Urinary bladder (tissue), 3 donors: ENCODE measurements at regions not wholly inside any gene's neighbourhood (a gene's known extent, or its start where the extent isn't known, plus 50 kb on each side); places are given as distances from the start of the nearest gene placed in this dataset.

ENCODE experiments used
- DNase-seq: peaks from one replicate; pipeline ENCODE4 v3.0.0-alpha.2; 2015; ENCODE audit errors: extremely low spot score
- H3K27ac ChIP-seq: one replicate; pipeline ENCODE4 v1.5.1; 2013; ENCODE audit warnings: low read depth, mild to moderate bottlenecking, moderate library complexity
- H3K36me3 ChIP-seq: one replicate; pipeline ENCODE4 v1.6.1; 2013; ENCODE audit warnings: mild to moderate bottlenecking, moderate library complexity; ENCODE audit not compliant: insufficient read depth
- H3K4me1 ChIP-seq: one replicate; pipeline ENCODE4 v1.6.1; 2013; ENCODE audit warnings: mild to moderate bottlenecking, moderate library complexity; ENCODE audit not compliant: insufficient read depth
- H3K4me3 ChIP-seq: one replicate; pipeline ENCODE4 v1.5.1; 2013; ENCODE audit warnings: low read depth, low read length
- WGBS: extraction: QIAGEN DNeasy Blood & Tissue Kit; methylation state at CpG from one replicate; pipeline ENCODE4 v1.1.7; 2013; 5-methylcytosine and 5-hydroxymethylcytosine counted together
- donor health status: healthy with polysubstance abuse.
- donor health status: healthy.

DNA sequence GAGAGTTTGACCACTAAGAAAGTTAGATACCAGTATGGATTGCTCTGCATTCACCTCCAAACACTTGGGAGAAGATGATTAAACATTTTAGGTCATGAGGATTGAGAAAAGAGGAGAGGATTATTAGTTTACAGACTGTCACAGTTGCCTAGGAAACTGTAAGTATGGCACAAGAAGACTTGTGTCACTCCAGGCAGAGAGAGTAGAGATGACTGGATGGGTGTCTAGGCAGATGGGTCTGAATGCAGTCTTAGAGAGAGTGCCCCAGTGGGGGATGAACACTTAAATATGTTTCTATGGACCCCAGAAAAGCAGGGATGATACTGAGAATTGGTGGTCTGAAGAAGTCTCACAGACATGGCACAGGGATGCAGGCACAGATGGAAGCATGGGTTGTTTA is 477.6 kb upstream of the B3GALT2 start:
- no peak overlapping the region for H3K27ac ChIP-seq
- no peak for DNase-seq
- no peaks in the 10 kb centered on the region for H3K4me1 ChIP-seq
- no peaks in the 10 kb centered on the region for H3K36me3 ChIP-seq
- no peak overlapping the region for H3K4me3 ChIP-seq

DNA sequence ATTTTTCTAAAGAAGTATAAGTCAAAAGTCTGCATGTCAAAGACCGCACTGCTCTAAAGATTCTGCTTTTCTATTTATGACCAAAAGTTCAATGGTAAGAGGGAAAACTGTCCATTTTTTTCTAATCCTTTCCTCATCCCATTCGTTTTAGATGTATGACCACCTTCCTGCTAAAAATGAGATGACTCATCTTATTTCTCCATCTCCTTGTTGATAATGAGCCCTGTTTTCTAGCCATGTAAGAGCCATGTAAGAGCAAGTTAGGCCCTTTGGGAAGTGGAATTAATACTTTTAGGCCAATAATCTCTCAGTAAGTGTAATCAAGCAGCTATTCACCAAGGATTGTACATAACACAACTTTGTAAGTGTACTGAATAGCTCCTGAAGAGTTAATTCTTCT is 475.6 kb upstream of the B3GALT2 start:
- DNase-seq: no peak

DNA sequence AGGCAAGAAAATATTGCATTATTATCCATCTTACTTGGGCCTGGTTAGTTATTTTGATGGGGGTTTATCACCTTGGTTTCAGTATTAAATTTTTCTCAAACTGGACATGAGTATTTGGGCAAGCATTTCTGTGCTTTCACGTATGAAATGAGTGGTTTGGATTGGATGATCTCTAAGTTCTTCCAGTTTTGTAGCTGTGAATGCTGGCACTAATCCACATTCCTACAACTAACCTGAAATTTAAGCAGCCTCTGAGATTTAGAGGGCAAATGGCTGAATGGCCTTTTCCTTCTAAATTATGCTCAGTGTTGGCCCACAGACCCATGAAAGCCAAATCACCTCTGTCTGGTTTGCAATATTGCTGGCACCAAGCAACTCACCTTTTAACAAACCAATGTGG is 475.0 kb upstream of the B3GALT2 start:
- no peak for DNase-seq
- H3K36me3 ChIP-seq: no peaks in the 10 kb centered on the region
- 73% methylated on average over 1 of the region's 1 CpG for WGBS
- H3K4me3 ChIP-seq: no peak overlapping the region
- H3K4me1 ChIP-seq: no peaks in the 10 kb centered on the region
- no peak overlapping the region for H3K27ac ChIP-seq

More for the DNA sequence above, 475.6 kb upstream of the B3GALT2 start:
- WGBS: 86% methylated on average over 2 of the region's 2 CpGs
- no peaks in the 10 kb centered on the region for H3K36me3 ChIP-seq
- H3K4me3 ChIP-seq: no peak overlapping the region
- H3K4me1 ChIP-seq: no peaks in the 10 kb centered on the region
- H3K27ac ChIP-seq: peak overlapping the region; percentile 23

DNA sequence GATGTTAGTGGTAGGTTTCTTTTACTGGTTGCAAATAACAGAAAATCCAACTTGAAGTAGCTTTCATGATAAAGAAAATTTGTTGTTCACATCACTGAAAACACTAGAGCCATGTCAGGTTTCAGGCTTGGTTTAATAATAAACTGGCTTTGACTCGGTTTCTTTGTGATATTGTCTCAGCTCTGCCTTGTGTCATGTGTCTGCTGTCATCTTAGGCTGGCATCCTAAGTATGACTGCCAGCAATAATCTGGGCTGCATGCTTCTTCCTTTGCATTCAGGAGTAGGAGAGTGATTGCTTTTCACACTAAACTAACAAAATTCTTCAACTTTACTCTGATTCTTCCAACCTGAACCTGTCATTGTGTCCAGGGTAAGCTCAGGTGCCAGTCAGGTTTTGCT is 474.0 kb upstream of the B3GALT2 start:
- no peaks in the 10 kb centered on the region for H3K4me1 ChIP-seq

DNA sequence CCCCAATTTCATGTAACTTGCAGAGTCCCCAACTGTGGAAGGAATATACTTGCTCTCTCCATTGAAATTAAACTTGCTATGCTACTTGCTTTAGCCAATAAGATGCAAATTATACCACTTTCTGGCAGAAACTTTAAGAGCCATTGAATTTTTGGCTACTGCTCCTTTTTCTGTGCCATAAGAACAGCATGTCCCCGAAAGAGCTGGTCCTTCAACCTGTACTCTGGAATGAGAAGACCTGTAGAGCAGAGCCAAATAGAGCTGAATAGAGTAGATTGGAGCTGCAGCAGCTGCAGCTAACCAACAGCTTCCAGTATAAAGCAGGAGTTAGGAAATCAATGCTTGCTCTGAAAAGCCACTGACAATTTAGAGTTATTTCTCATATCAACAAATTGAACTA is 472.3 kb upstream of the B3GALT2 start:
- no peak for DNase-seq
- WGBS: 81% methylated on average over 1 of the region's 1 CpG
- H3K4me1 ChIP-seq: no peaks in the 10 kb centered on the region
- no peaks in the 10 kb centered on the region for H3K36me3 ChIP-seq
- H3K27ac ChIP-seq: no peak overlapping the region
- no peak overlapping the region for H3K4me3 ChIP-seq

More for the DNA sequence above, 474.0 kb upstream of the B3GALT2 start:
- no peak overlapping the region for H3K4me3 ChIP-seq
- 35% methylated on average over 1 of the region's 1 CpG for WGBS
- DNase-seq: no peak
- no peaks in the 10 kb centered on the region for H3K36me3 ChIP-seq
- H3K27ac ChIP-seq: no peak overlapping the region

DNA sequence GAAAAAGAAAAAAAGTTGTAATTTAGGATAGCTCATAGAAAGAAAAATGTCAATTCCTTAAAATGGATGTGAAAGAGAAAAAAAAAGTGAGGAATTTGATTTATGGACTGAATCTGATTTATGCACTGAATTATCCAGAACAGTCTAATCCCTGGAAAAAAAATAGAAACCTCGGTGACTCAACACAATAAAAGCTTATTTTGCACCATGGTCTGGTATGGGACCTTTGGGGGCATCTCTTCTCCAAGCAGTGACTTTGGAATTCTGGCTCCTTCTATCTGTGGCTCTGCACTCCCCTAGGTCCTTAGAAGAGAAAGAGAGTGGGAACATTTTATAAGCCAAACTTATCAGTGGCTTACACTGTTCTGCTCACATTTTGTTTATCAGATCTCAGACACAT is 471.7 kb upstream of the B3GALT2 start:
- WGBS: 38% methylated on average over 1 of the region's 1 CpG
- Histone ChIP-seq H3K36me3 (no peaks in the 10 kb centered on the region), H3K4me1 (no peaks in the 10 kb centered on the region), H3K27ac (no peak overlapping the region), H3K4me3 (no peak overlapping the region)
- DNase-seq: no peak

DNA sequence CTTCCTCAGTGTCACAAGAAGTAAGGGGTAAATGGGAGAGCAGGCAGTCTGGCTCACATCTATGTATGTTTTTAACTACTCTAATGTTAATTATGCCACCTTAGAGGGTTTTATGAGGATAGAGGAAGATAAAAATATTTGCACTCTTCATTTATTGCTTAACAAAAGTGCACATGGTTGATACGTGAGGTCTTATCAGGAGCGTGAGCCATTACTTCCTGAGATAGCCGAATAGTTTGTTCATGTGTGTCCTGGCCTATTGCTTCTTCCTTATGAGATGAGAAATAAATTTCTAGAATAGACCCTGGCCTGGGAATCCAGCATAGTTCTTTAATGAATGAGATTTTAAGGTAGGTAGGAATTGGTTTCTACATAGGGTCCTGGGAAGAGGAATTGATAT is 471.1 kb upstream of the B3GALT2 start:
- DNase-seq: no peak
- Histone ChIP-seq H3K4me3 (no peak overlapping the region), H3K36me3 (no peaks in the 10 kb centered on the region), H3K4me1 (no peaks in the 10 kb centered on the region), H3K27ac (no peak overlapping the region)
- WGBS: 65% methylated on average over 3 of the region's 3 CpGs

DNA sequence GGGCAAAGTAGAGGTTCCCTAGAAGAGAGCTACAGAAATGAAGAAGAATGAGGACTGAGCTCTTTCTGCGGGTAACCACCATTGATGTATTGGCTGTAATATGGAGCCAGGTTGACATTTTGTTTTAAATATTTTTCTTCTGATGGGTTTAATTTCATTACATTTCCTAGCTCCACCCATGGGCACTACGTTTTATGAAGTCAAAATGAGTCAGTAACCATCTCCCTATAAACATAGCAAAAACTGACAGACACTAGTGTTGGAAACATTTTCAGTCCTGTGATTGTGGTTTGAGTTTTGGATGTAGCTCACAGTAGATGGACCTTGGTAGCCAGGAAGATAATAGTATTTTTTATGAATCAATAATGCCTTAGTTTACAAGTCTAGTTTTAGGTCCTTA is 470.4 kb upstream of the B3GALT2 start:
- no peak overlapping the region for H3K4me3 ChIP-seq
- H3K4me1 ChIP-seq: no peaks in the 10 kb centered on the region
- H3K27ac ChIP-seq: no peak overlapping the region
- 65% methylated on average over 2 of the region's 2 CpGs for WGBS
- H3K36me3 ChIP-seq: no peaks in the 10 kb centered on the region
- no peak for DNase-seq

DNA sequence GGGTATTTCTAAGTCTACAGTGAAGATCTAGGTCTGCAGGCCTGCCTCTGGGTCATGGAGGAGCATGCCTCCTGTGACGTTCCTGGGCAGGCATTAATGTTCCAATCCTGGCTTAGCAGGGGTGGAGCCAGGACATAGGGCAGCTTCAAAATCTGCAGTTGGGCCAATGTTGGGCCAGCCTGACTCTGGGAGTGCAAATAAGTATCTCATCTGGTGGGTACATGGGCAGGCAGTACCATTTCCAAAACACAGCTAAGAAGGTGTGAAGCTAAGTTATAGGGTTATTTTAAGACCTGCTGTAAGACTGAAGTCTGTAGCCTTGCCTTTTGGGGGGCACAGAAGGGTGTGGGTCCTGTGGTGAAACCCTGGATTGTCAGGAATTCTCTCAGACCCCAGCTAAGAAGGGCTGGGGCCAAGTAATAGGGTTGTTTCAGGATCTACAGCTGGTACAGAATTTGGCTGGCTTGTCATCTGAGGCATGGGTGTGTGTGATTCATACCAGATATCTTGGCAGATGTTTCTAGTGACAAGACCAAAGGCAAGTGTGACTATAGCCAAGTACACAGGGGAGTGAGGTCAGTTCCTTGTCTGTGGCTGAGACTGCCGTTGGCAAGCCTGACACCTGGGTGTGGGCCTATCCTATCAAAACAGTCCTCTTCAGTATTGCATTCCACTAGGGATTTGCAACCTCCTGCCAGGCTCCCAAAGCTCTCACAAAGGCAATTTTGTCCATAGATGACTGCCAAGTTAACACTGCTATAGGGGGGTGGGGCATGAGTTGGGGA is 468.7 kb upstream of the B3GALT2 start:
- DNase-seq: no peak
- Histone ChIP-seq H3K4me3 (no peak overlapping the region), H3K4me1 (no peaks in the 10 kb centered on the region), H3K27ac (no peak overlapping the region), H3K36me3 (no peaks in the 10 kb centered on the region)
- 70% methylated on average over 2 of the region's 2 CpGs for WGBS

DNA sequence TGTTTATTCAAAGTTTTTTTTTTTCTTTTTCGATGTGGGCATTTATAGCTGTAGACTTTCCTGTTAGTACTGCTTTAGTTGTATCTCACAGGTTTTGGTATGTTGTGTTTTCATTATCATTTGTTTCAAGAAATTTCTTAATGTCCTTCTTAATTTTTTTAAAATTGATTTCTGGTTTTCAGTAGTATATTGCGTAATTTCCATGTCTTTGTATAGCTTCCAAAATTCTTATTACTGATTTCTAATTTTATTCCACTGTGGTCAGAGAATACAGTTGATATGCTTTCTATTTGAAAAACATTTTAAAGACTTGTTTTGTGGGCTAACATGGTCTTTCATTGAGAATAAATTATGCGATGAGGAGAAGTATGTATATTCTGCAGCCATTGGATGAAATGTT is 463.2 kb upstream of the B3GALT2 start:
- H3K27ac ChIP-seq: no peak overlapping the region
- H3K4me1 ChIP-seq: no peaks in the 10 kb centered on the region
- 83% methylated on average over 3 of the region's 3 CpGs for WGBS
- no peaks in the 10 kb centered on the region for H3K36me3 ChIP-seq
- DNase-seq: no peak
- H3K4me3 ChIP-seq: no peak overlapping the region

DNA sequence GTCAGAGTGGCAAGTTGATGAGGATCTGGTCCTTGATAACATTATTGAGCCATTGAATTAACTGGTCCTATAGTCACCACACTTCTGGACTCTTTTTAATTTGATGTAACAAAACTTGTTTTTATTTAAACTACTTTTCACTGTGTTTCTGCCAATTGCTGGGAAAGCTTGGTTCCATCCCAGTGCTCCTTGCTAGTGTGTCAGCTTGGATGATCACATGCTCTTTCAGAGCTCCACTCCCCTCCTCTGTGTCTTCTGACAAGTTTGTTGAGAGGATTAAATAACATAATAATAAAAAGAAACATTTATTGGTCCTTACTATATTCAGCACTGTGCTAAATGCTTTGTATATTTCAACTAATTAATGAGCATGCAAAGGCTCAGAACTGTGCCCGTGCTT is 448.5 kb upstream of the B3GALT2 start:
- no peaks in the 10 kb centered on the region for H3K36me3 ChIP-seq
- H3K4me1 ChIP-seq: no peaks in the 10 kb centered on the region
- H3K27ac ChIP-seq: no peak overlapping the region
- DNase-seq: no peak
- WGBS: 92% methylated on average over 1 of the region's 1 CpG
- H3K4me3 ChIP-seq: no peak overlapping the region

DNA sequence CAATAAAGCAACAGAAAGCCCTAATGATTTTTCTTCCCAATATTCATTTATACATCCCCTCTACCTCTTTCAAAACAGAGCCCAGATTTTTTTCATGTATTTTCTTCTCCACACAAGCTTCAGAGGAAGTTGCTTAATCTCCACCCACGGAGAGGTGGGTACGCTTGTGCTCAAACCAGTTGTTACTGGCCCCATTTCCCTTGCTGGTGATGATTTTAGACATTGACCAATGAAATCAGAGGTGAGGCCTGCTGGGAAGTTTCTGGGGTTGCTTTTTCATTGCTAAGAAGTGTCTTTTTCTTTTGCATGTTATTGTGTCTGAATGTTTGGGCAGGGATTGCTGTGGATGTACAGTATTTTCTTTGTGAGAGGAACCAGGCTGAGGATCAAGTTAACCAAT is 448.1 kb upstream of the B3GALT2 start:
- Histone ChIP-seq H3K27ac (no peak overlapping the region), H3K4me3 (no peak overlapping the region), H3K36me3 (no peaks in the 10 kb centered on the region), H3K4me1 (no peaks in the 10 kb centered on the region)
- WGBS: 75% methylated on average over 2 of the region's 2 CpGs
- no peak for DNase-seq

DNA sequence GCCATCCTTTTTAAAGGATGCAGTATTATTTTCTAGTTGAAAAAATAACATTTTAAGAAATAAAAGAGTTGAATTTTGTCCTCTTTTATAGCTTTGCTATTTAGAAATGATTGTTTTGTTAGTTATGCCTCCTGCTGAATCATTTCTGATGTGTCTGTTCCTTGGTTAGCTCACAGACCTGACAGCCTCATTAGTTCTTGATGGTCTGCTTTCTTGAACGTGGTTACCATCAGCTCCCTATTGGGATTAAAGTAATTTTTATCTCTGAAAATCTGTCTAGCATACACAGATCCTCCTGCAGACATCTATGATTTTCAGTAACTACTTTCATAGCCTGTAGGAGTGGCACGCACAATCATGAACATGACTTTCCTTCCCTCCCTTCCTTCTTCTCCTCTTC is 447.6 kb upstream of the B3GALT2 start:
- WGBS: 52% methylated on average over 2 of the region's 2 CpGs
- Histone ChIP-seq H3K27ac (no peak overlapping the region), H3K4me3 (no peak overlapping the region), H3K4me1 (no peaks in the 10 kb centered on the region), H3K36me3 (no peaks in the 10 kb centered on the region)
- no peak for DNase-seq

DNA sequence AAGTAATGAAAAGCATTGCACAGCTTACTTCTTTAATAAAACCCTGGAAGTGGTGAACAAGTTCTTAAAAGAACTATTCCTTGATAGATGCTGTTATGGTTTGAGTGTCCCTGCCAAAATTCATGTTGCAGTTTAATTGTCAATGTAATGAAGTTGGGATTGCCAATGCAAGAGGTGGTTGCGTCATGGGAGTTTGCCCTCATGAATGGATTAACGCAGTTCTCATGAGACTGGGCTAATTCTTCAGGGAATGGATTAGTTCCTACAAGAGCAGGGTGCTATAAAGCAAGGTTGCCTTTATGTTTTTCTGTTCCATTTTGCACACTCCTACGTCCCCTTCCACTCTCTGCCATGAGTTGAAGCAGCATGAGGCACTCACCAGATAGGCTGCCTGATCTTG is 446.7 kb upstream of the B3GALT2 start:
- H3K4me1 ChIP-seq: no peaks in the 10 kb centered on the region

DNA sequence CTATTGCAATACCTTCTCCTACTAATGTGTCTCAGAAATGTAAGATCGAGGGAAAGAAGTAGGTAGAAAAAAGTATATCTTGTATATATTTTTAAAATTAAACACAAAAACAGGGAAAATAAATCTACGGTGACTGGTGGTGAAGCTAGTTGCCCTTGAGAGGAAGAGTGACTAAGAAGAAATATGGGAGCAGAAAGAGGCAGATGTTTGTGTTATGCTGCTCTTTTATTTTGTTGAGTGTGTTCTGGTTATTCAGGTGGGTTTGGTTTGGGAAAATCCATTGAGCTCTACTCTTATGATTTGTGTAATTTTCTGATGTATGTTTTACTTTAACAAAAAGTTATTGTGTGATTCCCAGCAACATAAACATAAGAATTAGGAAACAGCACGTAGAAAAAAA is 444.9 kb upstream of the B3GALT2 start:
- DNase-seq: no peak
- Histone ChIP-seq H3K4me1 (no peaks in the 10 kb centered on the region), H3K4me3 (no peak overlapping the region), H3K27ac (no peak overlapping the region), H3K36me3 (no peaks in the 10 kb centered on the region)
- WGBS: 91% methylated on average over 3 of the region's 3 CpGs

More for the DNA sequence above, 446.7 kb upstream of the B3GALT2 start:
- H3K36me3 ChIP-seq: no peaks in the 10 kb centered on the region
- WGBS: 99% methylated on average over 3 of the region's 3 CpGs
- no peak for DNase-seq
- H3K4me3 ChIP-seq: no peak overlapping the region
- H3K27ac ChIP-seq: no peak overlapping the region
